HG03095 (cell line): ENCODE measurements at regions not wholly inside any gene's neighbourhood (a gene's known extent, or its start where the extent isn't known, plus 50 kb on each side); places are given as distances from the start of the nearest gene placed in this dataset.

Source experiments
- ATAC-seq: cut with Tn5 transposase; IDR thresholded peaks from one replicate; pipeline ENCODE4 v1.9.1; 2021; ENCODE audit warnings: moderate library complexity; ENCODE audit not compliant: unreplicated experiment

DNA sequence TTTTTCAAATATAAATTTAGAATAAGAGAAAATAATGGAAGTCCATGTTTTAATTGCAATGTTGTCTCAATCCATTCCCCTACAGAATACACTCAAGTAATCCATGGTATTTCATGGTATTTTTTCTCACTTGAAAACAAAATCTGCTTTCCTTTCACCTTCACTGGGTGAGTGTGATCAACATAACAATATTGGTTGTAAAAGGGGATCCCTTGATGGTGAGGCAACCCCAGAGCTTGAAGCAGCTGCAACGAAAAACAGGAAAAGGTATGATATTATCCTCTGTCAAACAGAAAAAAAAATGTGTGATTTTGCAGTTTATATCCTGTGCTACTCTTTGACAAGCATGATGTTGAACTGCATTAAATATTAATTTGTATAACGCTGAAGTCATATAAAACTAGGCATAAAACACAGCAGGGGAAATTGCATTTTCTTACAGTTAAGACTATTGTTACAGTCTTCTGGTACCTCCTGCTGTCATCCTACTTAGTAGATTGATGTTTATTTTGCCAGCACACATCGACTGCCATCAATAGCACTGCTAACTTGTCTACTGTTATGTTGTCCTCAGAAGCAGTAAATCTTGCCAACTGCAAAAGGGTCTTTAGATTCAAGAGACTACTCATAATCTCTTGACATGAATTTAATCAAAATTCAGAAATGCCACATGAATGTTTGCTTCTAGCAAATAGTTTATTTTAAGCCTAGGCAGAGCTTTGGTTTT lies 373.1 kb upstream of the MIR17HG start:
- ATAC-seq, result no peak

DNA sequence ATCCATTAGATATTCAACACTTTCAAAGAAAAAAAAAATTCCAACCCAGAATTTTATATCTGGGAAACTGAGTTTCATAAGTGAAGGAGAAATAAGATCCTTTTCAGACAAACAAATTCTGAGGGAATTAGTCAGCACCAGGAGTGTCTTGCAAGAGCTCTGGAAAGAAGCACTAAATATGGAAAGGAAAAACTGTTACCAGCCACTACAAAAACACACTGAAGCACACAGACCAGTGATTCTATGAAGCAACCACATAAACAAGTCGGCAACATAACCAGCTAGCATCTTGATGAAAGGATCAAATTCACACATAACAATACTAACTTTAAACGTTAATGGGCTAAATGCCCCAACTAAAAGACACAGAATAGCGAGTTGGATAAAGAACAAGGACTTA lies 368.4 kb upstream of the MIR17HG start:
- no peak for ATAC-seq

DNA sequence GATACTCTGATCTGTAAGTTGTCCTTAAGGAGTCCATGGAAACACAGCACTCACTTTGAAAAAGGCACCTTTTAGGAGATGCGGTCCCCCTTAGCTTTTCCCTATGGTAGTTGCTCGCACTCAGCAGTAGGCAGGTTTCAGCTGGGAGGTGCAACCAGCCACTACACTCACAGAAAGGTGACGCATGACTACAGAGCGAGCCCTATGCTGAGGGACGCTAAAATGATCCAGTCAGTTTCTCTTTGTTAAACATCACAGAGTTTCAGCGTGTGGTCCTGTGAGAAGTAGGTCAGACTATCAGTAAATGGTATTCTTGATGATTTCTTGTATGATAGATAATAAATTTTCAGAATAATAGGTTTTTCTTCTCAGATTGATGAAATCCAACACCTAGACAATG lies 362.7 kb upstream of the MIR17HG start:
- no peak for ATAC-seq

DNA sequence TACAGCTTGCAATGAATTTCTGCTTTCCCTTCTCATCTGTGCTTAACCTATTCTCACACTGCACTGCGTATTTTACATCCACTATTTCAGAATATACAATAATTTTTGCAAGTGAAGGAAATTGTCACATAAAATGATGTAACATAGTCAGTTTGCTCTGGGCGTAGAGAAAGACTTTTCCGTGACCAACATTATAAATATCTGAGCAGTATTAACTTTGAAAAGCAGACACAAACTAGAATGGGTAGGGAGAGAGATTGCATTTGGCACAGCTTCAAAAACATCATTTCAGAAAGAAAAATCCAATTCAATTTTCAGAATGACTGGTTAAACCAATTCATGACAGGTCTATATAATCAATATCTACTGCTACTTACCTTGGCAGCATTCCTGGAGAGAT lies 352.5 kb upstream of the MIR17HG start:
- no peak for ATAC-seq

DNA sequence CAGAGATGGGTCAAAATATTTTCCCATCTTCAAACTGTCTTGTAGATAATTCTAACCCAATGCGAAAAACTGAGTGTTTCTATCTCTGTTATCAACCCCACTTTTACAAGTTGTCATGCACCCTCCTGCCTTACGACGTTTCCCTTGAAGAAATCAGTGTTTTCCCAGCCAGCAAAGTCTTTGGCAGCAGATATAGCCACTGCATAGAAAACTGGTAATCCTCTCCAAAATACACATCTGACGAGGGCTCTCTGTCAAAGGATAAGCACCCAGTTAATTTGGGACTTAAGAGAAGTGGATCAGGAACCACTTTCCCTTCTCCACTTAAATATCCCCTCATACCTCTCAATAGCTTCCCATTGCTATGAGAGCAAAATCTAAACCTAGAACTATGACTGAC lies 351.9 kb upstream of the MIR17HG start:
- ATAC-seq, result no peak

DNA sequence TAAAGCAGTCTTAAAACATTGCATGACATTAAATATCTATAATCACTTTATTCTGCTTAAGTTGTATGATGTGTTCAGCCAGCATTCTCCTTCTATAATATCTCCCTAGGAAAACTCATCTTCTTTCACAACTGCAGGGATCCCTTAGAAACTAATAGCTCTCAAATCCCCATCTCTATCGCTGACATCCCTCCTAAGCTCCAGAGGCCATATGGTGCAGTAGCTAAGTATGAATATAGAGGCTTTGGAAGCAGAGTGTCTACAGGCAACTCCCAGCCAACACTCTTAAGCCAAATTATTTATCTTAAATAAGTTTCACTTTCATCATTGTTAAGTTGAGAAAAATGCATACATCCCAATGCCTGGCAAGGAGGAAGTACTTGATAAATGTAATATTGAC lies 349.5 kb upstream of the MIR17HG start:
- no peak for ATAC-seq

DNA sequence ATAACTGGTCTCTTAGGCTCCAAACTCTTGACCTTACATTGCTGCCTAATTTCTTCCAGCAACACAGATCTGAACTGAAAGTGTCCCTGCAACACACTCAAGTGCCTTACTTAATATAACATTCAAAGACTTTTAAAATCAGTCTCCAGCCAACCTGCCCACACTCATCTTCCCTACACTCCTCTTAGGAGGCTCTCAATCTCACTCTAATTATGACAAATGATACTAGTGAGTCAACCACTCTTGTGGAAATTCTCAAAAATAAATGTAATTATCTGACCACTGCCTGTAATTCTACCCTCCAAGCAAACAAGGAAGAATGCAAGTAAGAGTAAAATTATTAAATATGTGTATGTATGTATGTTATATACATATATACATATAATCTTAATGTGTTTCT lies 348.1 kb upstream of the MIR17HG start:
- ATAC-seq, result no peak

DNA sequence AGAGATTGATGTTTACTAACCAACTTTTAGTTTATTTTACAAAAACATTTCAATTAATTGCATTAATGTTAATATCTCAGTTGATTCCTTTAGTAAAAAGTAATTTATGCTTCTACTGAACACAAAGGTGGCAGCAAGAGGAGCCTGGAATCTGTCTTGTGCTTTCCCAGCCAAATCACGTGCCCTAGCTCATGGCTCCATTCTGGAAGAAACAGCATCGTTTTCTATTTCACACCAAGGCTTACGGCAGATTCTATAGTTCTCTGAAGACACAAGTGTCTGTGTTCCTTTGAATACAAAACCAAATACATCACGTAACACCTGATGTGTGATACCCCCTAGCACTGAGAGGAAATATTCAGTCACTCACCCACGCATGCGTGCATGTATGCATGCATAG lies 346.1 kb upstream of the MIR17HG start:
- ATAC-seq, result no peak

DNA sequence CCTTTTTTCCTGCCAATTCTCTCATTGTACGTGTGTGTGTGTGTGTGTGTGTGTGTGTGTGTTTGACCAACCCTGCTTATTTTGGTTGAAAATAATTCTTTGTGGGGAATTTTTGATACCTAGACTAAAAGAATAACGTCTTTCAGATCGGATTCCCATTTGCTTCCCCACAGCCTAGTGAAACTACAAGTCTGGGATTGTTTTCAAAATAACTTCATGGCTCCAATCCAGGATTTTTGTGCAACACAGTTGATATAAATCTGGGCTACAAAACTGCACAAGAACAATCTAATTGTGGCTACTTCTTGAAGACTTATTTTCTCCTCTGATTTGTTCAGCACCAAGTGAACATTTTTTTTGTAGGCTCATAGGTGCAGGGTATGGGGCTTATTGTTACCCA lies 332.8 kb upstream of the MIR17HG start:
- ATAC-seq, result no peak

DNA sequence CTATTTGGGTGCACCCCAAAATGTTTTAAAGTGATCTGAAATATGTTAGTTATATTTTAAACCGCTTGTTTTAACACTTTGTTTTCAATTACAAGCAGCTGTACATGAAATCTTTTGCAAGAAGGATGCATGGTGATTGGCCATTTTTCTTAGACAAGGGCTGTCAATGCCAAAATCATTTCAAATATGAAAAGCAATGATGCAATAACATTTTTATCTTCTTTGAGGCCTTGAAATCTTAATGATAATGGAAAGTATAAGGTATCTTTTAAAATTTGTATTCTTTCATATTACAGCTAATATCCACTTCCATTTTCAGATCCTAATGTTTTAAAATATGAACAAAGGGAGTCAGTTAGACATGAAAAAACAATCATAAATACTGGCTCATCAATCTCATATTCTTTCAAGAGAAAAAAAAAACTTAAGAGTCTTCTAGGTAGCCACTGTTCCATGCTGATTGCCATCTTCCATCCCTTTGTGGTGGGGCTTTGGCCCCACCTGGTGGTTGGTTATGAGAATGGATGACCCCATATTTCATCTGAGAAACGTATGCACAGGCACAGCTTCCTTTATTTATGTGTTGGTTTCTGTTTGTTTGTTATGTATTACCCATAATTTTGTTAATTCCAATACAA lies 330.3 kb upstream of the MIR17HG start:
- ATAC-seq, result peak; percentile 98

DNA sequence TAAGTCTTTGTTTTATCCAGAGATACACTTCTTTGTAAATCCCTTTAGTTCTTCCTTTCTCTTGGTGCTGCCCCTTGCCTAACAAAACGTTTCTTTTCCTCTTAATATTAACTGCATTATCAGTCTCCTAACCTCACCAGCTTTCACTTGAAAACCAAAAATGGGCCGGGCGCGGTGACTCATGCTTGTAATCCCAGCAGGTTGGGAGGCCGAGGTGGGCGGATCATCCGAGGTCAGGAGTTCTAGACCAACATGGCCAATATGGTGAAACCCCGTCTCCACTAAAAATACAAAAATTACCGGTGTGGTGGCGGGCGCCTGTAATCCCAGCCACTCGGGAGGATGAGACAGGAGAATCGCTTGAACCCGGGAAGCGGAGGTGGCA lies 329.8 kb upstream of the MIR17HG start:
- ATAC-seq, result peak; percentile 22

DNA sequence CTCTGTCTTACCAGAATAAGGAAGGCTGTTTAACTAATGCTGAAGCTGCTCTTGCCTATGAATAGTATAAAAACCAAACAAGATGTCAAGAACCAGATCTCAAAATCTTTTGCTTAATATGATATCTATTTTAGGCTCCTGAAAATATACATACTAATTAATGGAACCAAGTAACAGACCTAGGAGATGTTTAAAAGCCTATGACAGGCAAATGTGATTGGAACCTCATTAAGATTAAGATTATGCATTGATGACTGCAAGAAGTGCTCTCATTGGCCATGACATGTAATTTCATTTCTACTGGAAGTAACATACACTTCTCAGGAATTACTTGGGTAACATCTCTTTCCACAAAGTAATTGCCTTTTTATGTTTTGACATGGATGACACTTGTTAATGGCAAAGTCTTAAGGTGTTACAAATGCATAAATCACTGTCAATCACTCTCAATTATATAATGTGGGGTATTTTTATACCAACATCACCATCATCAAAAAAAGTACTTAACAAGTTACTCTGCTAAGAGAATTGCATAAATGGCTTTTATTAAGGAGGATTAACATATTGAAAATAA lies 326.9 kb upstream of the MIR17HG start:
- ATAC-seq, result no peak

DNA sequence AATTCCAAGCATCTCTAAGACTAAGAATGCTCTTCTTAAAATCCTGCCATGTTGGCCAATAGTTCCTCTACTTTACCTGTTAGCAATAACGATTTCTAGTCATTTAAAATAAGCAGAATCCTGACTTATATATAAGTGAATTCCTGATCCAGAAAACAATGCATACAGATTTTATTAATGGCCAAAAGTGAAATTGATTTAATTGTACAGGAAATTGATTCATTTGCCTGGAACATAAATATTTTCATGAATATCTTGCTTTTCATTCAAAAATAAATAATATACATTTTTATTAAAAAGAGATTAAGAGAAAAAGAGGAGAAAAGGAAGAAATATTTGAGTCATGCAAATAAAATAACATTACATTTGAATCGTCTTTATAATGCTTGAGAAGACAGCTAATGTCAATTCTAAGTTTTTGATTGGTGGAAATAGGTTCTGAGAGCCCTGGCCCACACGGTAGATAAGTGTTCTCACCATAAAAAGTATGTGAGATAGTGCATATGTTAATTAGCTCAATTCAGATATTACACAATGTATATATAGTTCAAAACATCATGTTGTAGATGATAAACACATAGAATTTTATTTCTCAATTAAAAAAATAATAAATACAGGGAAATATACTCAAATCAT lies 323.2 kb upstream of the MIR17HG start:
- ATAC-seq, result no peak

DNA sequence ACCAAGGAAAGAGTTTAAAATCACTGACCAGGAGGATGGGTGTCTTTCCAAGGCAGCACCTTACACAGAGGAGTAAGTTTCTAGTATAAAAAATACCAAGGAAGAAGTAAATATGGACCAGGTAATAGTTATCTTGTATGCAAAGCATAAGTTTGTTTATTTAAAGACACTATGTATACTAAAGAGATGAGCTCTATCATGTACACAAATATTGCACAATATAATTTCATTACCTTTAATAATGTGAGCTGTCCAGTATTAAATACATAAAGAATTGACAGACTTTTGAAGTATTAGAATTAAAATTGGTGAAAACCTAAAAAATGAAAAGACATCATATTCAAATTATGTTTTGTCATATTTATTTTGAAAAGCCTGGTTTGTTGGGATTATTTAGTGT lies 322.0 kb upstream of the MIR17HG start:
- ATAC-seq, result no peak

DNA sequence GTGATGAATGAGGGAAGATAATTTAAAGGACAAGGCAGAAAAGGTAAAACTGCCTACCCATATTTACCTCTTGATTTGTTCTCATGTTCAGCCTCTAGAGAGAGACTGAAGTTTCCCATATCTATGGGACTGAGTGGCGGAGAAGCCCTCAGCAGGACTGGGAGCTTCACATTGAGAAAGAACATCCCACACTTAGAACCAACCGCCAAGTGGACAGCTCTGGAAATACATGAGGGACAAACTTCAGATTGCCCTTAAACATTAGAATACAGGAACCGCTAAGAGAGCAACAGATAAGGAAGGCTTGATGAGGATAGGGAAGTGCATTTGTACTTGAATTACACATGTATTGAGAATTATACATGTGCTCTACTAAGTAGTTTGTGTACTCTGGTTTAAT lies 316.0 kb upstream of the MIR17HG start:
- ATAC-seq, result no peak

DNA sequence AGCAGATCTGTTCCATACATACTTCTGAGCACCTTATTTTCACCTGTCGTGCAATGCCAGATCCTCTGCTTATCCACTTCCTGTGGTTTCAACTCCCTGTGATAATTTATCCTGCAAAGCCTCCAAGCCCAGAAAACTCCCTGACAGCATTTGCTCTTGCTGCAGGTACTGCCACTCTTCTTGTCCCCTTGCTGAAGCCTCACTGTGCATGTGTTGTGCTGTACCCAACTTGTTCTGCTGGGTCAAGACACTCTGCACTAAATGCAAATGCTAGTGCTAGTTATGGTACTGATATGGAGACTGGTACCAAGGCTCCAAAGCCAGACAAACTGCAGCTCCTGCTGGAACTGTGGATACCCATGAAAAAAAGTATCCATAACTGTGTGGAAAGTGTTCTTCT lies 315.4 kb upstream of the MIR17HG start:
- no peak for ATAC-seq

DNA sequence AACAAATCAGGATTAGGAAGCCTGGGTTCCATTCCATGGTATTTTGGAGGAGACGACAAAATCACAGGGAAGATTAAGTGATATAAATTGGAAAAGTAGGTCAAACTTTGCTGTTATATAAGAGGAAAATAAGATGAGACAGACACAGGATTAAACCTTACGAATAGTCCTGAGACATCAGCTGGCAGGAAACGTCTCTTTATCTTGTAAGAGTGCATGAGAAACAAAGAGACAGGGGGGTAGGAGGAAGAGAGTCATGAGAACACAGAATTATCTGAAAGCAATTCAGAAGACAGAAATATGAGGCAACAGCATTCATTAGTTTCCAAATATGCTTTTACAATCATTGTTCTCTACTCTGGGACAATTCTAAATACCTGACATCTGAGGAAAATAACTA lies 310.6 kb upstream of the MIR17HG start:
- ATAC-seq, result no peak

DNA sequence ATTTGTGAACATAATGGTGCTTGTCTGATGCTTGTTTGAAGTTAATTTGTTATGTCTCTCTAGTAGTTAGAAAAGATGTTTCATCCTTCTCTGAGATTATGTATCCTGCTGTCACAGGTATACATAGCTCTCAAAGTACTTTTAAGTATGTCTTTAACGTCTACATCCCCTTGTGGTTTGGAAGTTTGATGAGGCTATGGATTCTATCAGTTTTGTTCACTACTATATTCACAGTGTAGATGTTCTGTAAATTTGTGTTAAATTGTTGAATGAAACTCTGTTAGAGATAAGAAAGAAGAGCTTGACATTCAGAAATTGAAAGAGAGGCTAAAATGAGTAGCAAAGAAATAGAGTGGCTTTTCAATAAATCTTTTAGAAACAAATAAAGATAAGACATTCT lies 304.6 kb upstream of the MIR17HG start:
- ATAC-seq, result no peak

DNA sequence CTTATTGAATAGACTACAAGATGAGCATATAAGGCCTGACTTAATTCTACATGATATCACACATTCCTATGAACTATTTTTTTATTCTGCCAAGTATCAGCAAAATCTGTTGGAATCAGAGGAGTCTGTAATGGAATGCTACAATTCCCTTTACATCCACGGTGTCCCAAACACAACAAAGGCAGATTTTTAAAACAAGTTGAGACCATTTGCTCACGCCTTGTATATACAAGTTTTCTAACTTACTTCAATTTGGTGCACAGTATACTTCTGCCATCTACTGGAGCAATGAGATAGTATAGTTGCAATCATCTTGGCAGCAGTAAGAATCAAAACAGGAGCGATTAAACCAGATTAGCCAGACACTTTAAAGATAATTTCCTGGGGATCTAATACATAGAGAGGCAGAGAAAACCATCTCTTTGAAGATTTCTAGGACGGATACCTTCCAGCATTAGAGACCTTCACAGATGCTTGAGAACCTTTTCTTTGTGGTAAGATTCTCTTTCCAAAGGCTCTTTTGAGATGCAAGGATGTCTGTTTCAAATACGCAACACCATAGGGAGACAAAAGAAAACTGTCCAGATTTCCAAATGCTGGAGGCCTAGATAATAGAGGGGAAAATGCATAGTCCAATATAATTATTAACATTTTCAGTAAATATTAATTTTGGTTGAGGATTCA lies 302.0 kb upstream of the MIR17HG start:
- no peak for ATAC-seq

DNA sequence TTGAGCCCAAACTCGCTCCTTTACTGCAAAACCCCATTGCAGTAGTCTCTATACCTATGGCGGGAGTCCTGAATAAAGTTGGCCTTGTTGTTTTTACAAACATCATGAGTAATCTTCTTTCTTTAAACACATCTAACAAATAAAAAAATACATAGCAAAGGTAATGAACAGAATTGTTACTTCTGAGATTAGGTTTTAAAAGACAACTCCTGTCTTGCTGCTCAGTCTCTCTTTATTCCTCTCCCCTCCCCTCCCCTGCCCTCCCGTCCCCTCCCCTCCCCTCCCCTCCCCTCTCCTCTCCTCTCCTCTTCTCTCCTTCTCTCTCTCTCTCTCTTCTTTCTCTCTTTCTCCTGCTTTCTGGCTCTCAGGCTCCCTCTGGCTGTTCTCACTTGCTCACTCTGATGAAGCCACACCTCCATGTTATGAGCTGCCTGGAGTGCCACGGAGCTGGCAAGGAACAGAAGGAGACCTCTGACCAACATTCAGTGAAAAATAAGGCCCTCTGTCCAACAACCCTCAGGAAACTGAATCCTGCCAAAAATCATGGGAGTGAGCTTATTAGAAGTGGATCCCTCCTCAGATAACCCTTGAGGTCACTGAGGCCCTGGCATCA lies 300.7 kb upstream of the MIR17HG start:
- ATAC-seq, result no peak

DNA sequence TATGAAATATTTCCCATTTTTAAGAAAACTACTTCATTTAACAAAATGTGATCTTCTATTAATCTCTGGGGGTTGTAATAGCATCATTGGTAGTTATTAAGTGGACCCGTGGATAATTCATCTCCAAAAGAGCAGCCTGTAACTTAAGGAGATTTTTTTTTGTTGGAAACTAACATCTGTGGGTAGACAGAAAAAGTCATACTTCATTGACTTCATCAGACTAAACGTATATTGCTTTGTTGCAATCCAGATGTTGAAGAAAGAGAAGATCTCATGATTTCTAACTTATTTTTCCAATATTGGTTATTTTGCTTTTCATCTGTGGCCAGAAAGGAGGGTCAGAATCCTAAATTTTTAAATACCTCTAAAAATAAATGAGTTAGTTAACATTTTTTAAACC lies 296.5 kb upstream of the MIR17HG start:
- ATAC-seq, result no peak
